Esophagus squamous epithelium (tissue), 4 donors: ENCODE measurements at regions not wholly inside any gene's neighbourhood (a gene's known extent, or its start where the extent isn't known, plus 50 kb on each side); places are given as distances from the start of the nearest gene placed in this dataset.

Experiments
- POLR2A ChIP-seq, 4 donors: fragments of 450-650 bp; IDR thresholded peaks; one replicate each; pipeline ENCODE4 v1.6.1; 2017; ENCODE audit warnings: antibody characterized with exemption in 4 of 4, mild to moderate bottlenecking in 4 of 4, moderate library complexity in 3 of 4
- TF ChIP-seq, protein P1 (sequence below), 6 experiments: fragments of 450-650 bp in 4 of 6; fragments of 200-600 bp in 2 of 6; sonication (generic) in 2 of 6; IDR thresholded peaks; one replicate each; pipeline ENCODE4 v1.5.1; 2016 to 2019; ENCODE audit warnings: antibody characterized with exemption in 6 of 6, mild to moderate bottlenecking in 4 of 6, moderate library complexity in 4 of 6

DNA sequence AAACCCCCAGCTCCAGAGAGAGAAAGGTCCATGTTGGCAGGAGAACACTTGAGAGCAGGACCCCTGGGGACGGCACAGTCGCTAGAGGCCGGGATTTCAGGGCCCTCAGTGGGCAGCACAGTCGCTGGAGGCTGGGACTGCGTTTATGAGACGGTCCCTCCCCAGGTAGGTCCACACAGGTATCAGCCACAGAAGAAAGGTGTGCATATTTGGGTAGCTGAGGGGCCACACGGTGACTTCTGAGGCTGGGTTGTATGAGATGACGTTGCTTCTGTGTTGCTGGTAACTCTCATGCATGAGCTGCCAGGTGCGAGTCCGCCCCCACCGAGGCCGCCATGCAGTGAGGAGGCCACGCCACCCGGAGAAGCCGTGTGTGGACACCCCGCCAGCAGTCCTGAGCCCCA is 56.9 kb upstream of the PPP2R2D start:
- no peak for TF ChIP-seq POLR2A (IDR thresholded peaks at IDR 0.05)
- TF ChIP-seq, protein P1, sequence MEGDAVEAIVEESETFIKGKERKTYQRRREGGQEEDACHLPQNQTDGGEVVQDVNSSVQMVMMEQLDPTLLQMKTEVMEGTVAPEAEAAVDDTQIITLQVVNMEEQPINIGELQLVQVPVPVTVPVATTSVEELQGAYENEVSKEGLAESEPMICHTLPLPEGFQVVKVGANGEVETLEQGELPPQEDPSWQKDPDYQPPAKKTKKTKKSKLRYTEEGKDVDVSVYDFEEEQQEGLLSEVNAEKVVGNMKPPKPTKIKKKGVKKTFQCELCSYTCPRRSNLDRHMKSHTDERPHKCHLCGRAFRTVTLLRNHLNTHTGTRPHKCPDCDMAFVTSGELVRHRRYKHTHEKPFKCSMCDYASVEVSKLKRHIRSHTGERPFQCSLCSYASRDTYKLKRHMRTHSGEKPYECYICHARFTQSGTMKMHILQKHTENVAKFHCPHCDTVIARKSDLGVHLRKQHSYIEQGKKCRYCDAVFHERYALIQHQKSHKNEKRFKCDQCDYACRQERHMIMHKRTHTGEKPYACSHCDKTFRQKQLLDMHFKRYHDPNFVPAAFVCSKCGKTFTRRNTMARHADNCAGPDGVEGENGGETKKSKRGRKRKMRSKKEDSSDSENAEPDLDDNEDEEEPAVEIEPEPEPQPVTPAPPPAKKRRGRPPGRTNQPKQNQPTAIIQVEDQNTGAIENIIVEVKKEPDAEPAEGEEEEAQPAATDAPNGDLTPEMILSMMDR (IDR thresholded peaks at IDR 0.05) = no peak
